HG03103 (cell line): ENCODE measurements at regions not wholly inside any gene's neighbourhood (a gene's known extent, or its start where the extent isn't known, plus 50 kb on each side); places are given as distances from the start of the nearest gene placed in this dataset.
"Not testable (repeated sequence)": the region's sequence is repeated elsewhere in the genome, so short reads cannot be mapped to it uniquely, and the experiment has no call there.

Source experiments
- ATAC-seq: cut with Tn5 transposase; IDR thresholded peaks from one replicate; pipeline ENCODE4 v1.9.1; 2021; ENCODE audit warnings: low read depth; ENCODE audit not compliant: unreplicated experiment

GRCh38 chr4:120636120-120636630 lies 286.4 kb downstream of the PRDM5 start:
- no peak for ATAC-seq

DNA sequence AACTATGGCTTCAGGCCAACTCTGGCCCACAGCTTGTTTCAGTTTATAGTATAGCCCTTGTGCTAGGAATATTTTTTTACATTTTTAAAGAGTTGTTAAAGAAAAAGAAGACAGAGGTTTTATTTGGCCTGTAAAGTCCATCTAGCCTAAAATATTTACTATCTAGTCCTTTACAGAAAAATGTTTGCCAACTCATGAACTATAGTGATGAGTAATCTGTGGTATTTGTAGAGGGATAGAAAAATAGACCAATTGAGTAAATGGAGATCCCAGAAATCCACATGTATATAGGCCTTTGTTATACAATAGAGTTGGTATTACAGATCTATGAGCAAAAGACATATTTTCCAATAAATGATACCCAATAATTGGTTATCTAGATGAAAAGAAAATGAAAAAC lies 288.7 kb downstream of the PRDM5 start:
- no peak for ATAC-seq

DNA sequence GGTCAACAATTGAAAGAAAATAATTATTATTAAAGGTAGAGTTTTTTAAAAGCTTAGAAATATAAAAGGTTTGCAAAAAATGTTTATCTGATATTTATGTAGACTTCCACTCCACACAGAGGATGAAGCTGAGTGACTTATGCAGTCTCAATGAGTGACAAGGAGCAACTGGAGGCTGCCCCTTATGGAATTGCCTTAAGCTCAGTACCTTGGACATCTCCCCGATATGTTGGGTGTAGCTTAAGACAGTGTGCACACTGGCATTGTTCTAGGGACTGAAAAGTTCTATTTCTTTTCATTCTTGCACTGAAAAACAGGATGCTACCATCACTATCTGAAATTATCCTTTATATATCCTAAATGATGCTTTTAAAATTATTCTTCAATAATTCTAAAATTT lies 292.1 kb downstream of the PRDM5 start:
- no peak for ATAC-seq

- no peak for ATAC-seq
Observed at GRCh38 chr4:120629546-120630108, 292.9 kb downstream of the PRDM5 start.

DNA sequence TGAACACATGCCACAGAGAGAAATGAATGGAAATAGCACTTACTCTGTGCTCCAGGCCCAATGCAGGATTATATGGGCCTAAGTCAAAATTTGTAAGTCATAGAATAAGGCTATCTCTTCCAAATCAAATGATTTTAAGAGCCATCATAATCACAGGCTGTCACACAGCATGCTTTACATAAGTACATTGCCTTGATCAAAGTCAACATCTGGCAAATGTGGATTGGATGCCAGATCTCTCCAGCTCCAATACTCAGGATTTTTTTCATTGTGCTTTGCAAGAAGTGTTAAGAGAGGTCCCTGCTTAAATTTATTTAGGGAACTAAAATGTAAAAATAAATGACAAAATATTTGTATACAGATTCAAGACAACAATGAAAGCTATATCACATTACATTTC lies 299.9 kb downstream of the PRDM5 start:
- no peak for ATAC-seq

DNA sequence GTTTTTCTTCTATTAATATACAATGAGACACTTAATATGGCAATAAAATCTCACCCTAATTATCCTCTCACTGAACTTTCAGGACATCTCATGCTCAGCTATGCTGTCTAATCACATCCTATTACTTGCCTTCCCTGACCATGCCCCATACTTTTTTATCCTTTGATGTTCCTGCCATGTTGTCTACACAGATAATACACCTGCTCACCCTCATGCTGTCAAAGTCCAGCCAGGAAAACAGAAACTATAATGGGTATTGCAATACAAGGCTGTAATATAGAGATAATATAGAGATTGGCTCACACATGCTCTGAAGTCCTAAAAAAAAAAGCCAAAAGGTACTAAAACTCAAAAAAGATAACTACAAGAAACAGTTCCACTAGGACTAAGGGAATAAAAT lies 305.4 kb downstream of the PRDM5 start:
- ATAC-seq, result no peak

DNA sequence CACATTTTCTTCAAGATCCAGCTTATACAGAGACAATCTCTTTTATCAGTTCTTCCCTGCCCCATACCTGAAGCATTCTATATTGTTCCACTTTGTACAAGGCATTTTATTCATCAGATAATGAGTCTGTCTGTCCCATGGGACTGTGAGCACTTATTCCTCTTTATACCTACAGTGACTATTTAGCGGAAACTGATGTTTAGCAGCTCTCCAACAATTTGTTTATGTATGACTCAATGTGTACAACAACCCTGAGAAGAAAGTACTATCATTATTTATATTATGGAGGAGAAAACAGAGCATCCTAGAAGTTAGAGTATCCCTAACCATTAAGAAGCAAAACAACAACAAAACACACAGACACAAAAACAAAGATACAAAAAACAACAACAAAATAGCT lies 306.5 kb downstream of the PRDM5 start:
- ATAC-seq, result no peak

DNA sequence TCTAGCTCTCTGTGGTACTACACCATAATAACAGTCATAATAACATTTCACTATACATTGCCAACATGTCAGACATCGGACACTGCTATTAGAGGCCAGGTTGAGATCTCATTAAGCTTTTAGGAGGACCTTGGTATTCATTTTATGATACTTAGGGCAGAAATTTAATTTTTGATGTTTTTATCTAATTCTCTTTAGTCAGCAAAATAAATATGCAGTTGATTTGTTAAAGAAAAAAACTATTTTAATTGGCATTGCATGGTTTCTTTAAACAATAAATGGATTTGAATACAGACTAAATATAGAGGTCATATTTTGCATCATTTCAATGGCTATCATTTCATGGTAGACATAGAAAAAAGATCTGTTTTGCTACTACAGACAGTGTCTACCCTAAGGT lies 308.7 kb downstream of the PRDM5 start:
- ATAC-seq, result no peak

DNA sequence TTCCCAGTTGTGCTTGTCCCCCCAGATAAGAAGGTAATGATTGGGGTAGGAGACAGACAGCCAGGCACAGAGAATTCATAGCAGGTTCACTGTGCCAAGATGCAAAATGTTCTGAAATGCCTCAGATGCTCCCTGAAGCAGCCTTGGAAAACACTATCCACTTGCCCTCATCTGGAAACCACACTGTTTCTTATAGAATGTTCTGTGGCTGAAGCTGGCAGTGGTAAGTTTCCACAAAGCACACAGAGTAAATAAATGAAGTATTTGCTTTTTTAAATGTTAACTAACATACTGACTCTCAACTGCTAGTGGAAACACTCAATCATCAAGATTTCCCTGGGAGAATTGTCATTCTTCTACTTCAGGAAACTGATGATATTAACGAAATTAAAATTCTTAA lies 311.4 kb downstream of the PRDM5 start:
- no peak for ATAC-seq

GRCh38 chr4:120591038-120591437 lies 331.5 kb downstream of the PRDM5 start:
- ATAC-seq, result no peak

DNA sequence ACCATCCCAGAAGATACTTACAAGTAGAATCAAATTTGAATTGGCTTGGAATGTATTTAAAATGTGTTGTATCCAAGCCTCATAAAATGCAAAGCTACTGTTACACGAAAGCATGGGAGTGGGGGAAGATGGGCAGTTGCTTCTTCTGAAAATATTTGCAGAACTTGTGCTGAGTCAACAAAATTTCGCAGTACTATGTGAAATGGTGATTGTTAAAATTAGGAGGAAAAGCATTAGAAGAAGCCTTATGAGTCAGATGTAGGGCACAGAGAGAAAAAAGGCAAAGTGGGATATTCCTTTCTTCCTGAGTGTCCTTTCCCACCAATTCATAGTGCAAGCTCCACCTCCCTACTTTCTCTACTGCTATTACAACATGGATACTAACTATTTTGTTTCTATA lies 332.7 kb downstream of the PRDM5 start:
- ATAC-seq, result no peak

DNA sequence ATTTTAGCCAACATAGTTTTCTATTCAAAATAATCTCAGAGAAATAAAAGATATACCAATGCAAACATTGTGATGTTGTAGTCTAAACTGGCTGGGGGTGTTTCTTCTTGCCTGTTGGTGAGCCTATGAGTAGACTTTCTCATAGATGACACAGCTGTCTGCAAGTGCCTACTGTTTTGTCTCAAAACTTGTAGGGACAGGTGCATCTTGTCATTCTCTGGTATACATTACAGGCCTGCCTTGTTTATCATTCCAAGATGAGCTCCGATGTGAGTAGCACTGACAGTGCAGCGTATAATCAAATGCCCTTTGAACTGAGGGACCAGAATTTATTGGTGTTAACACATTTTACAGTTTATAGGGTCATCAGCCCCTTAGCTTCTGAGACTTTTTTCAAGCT lies 353.8 kb downstream of the PRDM5 start:
- ATAC-seq, result no peak

DNA sequence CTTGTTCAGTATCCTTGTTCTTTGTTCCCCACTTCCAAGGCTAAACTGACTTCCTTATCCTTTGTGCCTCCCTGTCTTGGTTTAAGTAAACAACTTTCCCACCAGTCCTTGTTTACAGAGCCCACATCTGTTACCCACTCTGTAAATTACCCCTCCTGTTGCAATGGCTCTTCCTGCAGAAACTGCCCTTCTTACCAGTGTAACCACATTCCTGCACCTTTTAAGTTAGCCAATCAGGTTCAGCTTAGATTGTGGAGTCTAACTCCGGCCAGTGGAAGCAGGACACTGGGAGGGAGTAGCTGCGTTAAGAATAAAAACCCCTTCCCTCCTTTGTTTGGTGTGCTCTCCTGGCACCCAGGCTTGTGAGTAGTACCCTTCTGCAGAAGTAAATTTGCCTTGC lies 360.9 kb downstream of the PRDM5 start:
- no peak for ATAC-seq

DNA sequence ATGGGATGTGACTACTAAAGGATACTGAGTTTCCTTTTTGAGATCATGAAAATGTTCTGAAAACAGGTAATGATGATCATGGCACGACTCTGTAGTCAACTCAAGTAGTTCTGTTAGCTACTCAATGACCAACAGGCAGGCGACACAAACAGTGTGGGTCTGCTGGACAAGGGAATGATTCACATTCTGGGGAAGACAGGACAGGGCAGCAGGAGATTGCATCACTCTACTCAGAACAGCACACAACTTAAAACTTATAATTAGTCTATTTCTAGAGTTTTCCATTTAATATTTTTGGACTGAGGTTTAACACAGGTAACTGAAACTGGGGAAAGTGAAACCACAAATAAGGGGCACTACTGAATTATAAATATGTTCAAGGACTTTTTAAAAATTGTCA lies 365.2 kb downstream of the PRDM5 start:
- no peak for ATAC-seq

GRCh38 chr4:120555058-120555457 lies 367.5 kb downstream of the PRDM5 start:
- no peak for ATAC-seq

DNA sequence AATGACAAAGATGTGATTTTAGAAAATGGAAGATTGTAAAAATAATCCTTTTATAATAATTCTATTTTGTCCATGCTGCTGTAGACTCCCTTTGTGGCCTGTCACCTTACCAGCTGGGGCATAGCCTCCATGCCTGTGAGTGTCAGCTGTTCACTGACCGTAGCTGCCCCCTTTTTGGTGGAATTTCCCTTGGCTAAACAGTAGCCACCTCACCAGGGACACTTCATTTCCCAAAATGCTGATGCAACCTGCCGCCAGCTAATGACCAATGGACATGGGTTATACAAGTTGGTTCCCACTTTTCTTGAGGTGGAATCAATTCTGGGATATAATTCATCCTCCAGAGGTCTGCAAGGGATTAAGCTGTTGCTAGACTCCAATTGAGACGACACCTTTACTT lies 368.4 kb downstream of the PRDM5 start:
- no peak for ATAC-seq

GRCh38 chr4:120550624-120551220 lies 371.8 kb downstream of the PRDM5 start:
- not testable (repeated sequence) for ATAC-seq

- no peak for ATAC-seq
Observed at GRCh38 chr4:120549011-120549570, 373.4 kb downstream of the PRDM5 start.

DNA sequence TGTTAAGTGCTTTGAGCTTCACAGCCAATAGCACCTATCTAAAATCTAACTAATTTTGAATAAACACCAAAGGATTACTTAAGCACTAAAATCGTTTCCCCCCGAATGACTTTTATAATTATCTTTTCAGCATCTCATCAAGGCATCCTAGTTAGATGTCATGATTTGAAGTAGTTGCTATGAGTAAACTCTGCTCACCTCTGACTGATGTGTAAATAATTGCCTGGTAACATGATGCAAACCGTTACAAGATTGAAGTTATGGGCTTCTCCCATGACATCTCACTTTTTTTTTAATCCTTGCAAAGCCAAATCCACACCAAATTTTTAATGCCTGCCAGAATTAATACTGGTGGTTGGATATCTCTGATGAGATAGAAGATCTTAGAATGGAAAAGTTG lies 377.1 kb downstream of the PRDM5 start:
- no peak for ATAC-seq

- no peak for ATAC-seq
Observed at GRCh38 chr4:120544838-120545237, 377.7 kb downstream of the PRDM5 start.

DNA sequence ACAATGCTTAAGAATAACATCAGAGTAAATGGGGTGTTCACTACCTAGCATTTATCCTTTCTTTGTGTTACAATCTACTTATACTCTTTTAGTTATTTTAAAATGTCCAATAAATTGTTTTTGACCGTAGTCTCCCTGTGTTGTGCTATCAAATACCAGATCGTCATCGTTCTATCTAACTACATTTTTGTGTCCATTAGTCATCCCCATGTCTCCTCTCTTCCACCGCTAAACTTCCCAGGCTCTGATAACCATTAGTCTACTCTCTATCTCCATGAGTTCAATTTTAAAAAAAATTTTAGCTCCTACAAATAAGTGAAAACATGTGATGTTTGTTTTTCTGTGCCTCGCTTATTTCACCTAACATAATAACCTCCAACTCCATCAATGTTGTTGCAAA lies 381.9 kb downstream of the PRDM5 start:
- ATAC-seq, result no peak

DNA sequence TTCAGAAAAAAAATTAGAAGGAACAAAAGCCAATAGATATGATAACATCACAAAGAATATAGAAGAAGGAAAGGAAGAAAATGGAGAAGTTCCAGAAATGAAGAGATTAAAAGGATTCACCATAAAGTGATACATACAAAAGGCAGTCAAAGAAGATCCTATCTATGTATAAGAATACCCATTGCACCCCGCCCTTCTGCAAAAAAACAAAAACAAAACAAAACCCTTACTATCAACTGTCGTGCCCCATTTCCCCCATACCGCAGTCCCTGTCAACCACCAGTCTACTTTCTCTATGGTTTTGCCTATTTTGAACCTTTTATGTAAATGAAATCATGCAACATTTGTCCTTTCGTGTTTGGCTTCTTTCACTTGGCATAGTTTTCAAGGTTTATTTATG lies 385.6 kb downstream of the PRDM5 start:
- ATAC-seq, result no peak
